GM23338 (cell line): ENCODE measurements at regions not wholly inside any gene's neighbourhood (a gene's known extent, or its start where the extent isn't known, plus 50 kb on each side); places are given as distances from the start of the nearest gene placed in this dataset.

Source experiments
- ATAC-seq: fragments of 200-7000 bp; cut with Tn5 transposase; 3 replicates; pipeline ENCODE4 v1.9.1; 2020
- DNase-seq: peaks from one replicate; pipeline ENCODE4 v3.0.0-alpha.2; 2015; ENCODE audit warnings: low spot score
- H2AFZ ChIP-seq: fragments of 200-600 bp; sonication (generic); 2 replicates; pipeline ENCODE4 v1.8.0; 2016; ENCODE audit warnings: antibody characterized with exemption, mild to moderate bottlenecking, moderate library complexity
- H3F3A ChIP-seq: fragments of 200-600 bp; sonication (generic); replicated peaks from 2 replicates; pipeline ENCODE4 v1.8.0; 2017; ENCODE audit warnings: antibody characterized with exemption, mixed run types, low read depth
- H3K27ac ChIP-seq: fragments of 200-600 bp; sonication (generic); 2 replicates; pipeline ENCODE4 v1.6.1; 2016; ENCODE audit warnings: low read depth
- H3K27me3 ChIP-seq: fragments of 200-600 bp; sonication (generic); 2 replicates; pipeline ENCODE4 v1.8.0; 2016; ENCODE audit warnings: mild to moderate bottlenecking, mixed run types, moderate library complexity; ENCODE audit not compliant: insufficient read depth
- H3K36me3 ChIP-seq: fragments of 200-600 bp; sonication (generic); 2 replicates; pipeline ENCODE4 v1.8.0; 2016; ENCODE audit warnings: mild to moderate bottlenecking; ENCODE audit not compliant: insufficient read depth
- H3K4me1 ChIP-seq: fragments of 200-600 bp; sonication (generic); 2 replicates; pipeline ENCODE4 v1.8.0; 2016; ENCODE audit warnings: mild to moderate bottlenecking, moderate library complexity; ENCODE audit not compliant: insufficient read depth
- H3K4me2 ChIP-seq: fragments of 200-600 bp; sonication (generic); 2 replicates; pipeline ENCODE4 v1.7.1; 2017; ENCODE audit warnings: mixed run types
- H3K4me3 ChIP-seq: fragments of 200-600 bp; sonication (generic); 2 replicates; pipeline ENCODE4 v1.6.1; 2016; ENCODE audit warnings: mixed run types
- H3K79me2 ChIP-seq: fragments of 200-600 bp; sonication (generic); replicated peaks from 2 replicates; pipeline ENCODE4 v1.8.0; 2017; ENCODE audit warnings: mild to moderate bottlenecking; ENCODE audit not compliant: insufficient read depth
- H3K9me2 ChIP-seq: fragments of 200-600 bp; sonication (generic); 2 replicates; pipeline ENCODE4 v1.8.0; 2017; ENCODE audit not compliant: insufficient read depth
- H4K20me1 ChIP-seq: fragments of 200-600 bp; sonication (generic); replicated peaks from 2 replicates; pipeline ENCODE4 v1.8.0; 2017; ENCODE audit warnings: mild to moderate bottlenecking; ENCODE audit not compliant: insufficient read depth
- H3K27ac Mint-ChIP-seq: 2 replicates; pipeline ENCODE4 v1.8.0; 2020; ENCODE audit warnings: inconsistent platforms, mild to moderate bottlenecking, moderate library complexity, mixed read lengths
- H3K27me3 Mint-ChIP-seq: 3 replicates; pipeline ENCODE4 v1.8.0; 2022; ENCODE audit warnings: low read depth, mild to moderate bottlenecking, moderate library complexity, mixed read lengths, inconsistent platforms; ENCODE audit not compliant: insufficient read depth, poor library complexity
- H3K36me3 Mint-ChIP-seq: 3 replicates; pipeline ENCODE4 v1.8.0; 2021; ENCODE audit warnings: low read depth, mild to moderate bottlenecking, inconsistent platforms, moderate library complexity, mixed read lengths
- H3K4me1 Mint-ChIP-seq: 3 replicates; pipeline ENCODE4 v1.8.0; 2020; ENCODE audit warnings: mild to moderate bottlenecking, inconsistent platforms, mixed read lengths
- H3K4me3 Mint-ChIP-seq: 3 replicates; pipeline ENCODE4 v1.8.0; 2021; ENCODE audit warnings: moderate library complexity, mild to moderate bottlenecking, inconsistent platforms, mixed read lengths
- H3K9me3 Mint-ChIP-seq: 3 replicates; pipeline ENCODE4 v1.8.0; 2020; ENCODE audit warnings: moderate library complexity, mild to moderate bottlenecking, inconsistent platforms, mixed read lengths
- ETS1 ChIP-seq: IDR thresholded peaks from 2 replicates; pipeline ENCODE4 v1.6.1; 2016; ENCODE audit warnings: antibody characterized with exemption
- EZH2 ChIP-seq: fragments of 200-600 bp; sonication (generic); IDR thresholded peaks from one replicate; pipeline ENCODE4 v1.8.0; 2017; ENCODE audit warnings: antibody characterized with exemption, mild to moderate bottlenecking, low read depth; ENCODE audit not compliant: unreplicated experiment
- EZH2phosphoT487 ChIP-seq: fragments of 200-600 bp; sonication (generic); IDR thresholded peaks from one replicate; pipeline ENCODE4 v1.8.1; 2018; ENCODE audit warnings: antibody characterized with exemption; ENCODE audit not compliant: unreplicated experiment
- NANOG ChIP-seq: IDR thresholded peaks from 2 replicates; pipeline ENCODE4 v1.6.1; 2016; ENCODE audit warnings: antibody characterized with exemption, borderline replicate concordance
- POLR2AphosphoS5 ChIP-seq: IDR thresholded peaks from 2 replicates; pipeline ENCODE4 v1.6.1; 2016; ENCODE audit warnings: antibody characterized with exemption, low read depth
- REST ChIP-seq: IDR thresholded peaks from one replicate; pipeline ENCODE4 v1.6.1; 2018; ENCODE audit warnings: antibody characterized with exemption; ENCODE audit not compliant: unreplicated experiment
- ZNF462 ChIP-seq: fragments of 250-450 bp; sonication (Bioruptor Pico); IDR thresholded peaks from 2 replicates; pipeline ENCODE4 v1.5.0; 2020; ENCODE audit warnings: mild to moderate bottlenecking, moderate library complexity
- TF ChIP-seq, protein P1 (sequence below), 2 experiments: fragments of 200-600 bp in 1 of 2; sonication (generic) in 1 of 2; conservative IDR thresholded peaks; 2 replicates each; pipeline versions ENCODE4 v1.5.1 to v1.6.1; 2016 to 2017; ENCODE audit warnings: antibody characterized with exemption in 2 of 2, low read depth in 2 of 2, mild to moderate bottlenecking in 2 of 2, moderate library complexity in 1 of 2

DNA sequence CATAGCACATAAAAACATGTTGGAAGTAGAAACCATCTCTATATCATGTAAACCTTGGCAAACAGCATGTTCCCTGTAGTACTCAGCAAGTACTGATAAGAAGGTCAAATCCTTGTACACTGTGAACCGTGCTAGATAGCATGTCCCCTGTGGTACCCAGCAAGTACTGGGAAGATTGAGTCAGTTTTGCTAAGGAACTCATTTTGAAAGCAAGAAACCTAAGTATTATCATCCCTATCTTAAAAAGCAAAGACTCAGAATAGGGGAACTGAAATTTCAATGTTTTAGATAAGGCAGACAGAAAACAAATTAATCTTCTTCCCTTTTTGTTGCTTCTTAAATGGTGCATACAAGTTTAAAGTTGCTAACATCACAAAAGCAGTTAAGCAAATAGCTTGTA, 180.2 kb downstream of the RBM46 start:
- Histone ChIP-seq H3F3A (no peaks in the 10 kb centered on the region), H2AFZ (no peak overlapping the region), H3K79me2 (no peaks in the 10 kb centered on the region), H3K27ac (no peak overlapping the region), H3K36me3 (no peaks in the 10 kb centered on the region), H3K4me2 (no peak overlapping the region), H4K20me1 (no peaks in the 10 kb centered on the region), H3K27me3 (no peaks in the 10 kb centered on the region), H3K9me2 (no peaks in the 10 kb centered on the region), H3K4me1 (no peaks in the 10 kb centered on the region), H3K4me3 (no peak overlapping the region)
- H3K4me3 Mint-ChIP-seq = no peak overlapping the region
- H3K27me3 Mint-ChIP-seq = no peaks in the 10 kb centered on the region
- H3K27ac Mint-ChIP-seq = no peak overlapping the region
- peaks cover 12% of the 10 kb centered on the region; the same call in 2 of the 3 replicates for H3K9me3 Mint-ChIP-seq
- DNase-seq = no peak
- no peaks in the 10 kb centered on the region for H3K36me3 Mint-ChIP-seq
- ATAC-seq = no peak
- no peaks in the 10 kb centered on the region for H3K4me1 Mint-ChIP-seq
- TF ChIP-seq POLR2AphosphoS5 (no peak), EZH2phosphoT487 (no peak), NANOG (no peak), REST (no peak), EZH2 (no peak)
- TF ChIP-seq, protein P1, sequence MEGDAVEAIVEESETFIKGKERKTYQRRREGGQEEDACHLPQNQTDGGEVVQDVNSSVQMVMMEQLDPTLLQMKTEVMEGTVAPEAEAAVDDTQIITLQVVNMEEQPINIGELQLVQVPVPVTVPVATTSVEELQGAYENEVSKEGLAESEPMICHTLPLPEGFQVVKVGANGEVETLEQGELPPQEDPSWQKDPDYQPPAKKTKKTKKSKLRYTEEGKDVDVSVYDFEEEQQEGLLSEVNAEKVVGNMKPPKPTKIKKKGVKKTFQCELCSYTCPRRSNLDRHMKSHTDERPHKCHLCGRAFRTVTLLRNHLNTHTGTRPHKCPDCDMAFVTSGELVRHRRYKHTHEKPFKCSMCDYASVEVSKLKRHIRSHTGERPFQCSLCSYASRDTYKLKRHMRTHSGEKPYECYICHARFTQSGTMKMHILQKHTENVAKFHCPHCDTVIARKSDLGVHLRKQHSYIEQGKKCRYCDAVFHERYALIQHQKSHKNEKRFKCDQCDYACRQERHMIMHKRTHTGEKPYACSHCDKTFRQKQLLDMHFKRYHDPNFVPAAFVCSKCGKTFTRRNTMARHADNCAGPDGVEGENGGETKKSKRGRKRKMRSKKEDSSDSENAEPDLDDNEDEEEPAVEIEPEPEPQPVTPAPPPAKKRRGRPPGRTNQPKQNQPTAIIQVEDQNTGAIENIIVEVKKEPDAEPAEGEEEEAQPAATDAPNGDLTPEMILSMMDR (conservative IDR thresholded peaks at IDR 0.05; ENCODE audit: low read depth in 2 of 2) = no peak

GRCh38 chr4:154973244-154974035, 192.4 kb downstream of the RBM46 start:
- 0 out of 2 replicates have a peak, but pooled peaks cover 5% of the 10 kb centered on the region for H3K9me2 ChIP-seq
- Mint-ChIP-seq H3K4me3 (no peak overlapping the region), H3K4me1 (peaks cover 3% of the 10 kb centered on the region), H3K27me3 (no peaks in the 10 kb centered on the region), H3K27ac (no peak overlapping the region), H3K9me3 (no peaks in the 10 kb centered on the region; the same call in 2 of the 3 replicates), H3K36me3 (no peaks in the 10 kb centered on the region)
- H4K20me1 ChIP-seq = no peaks in the 10 kb centered on the region
- no peaks in the 10 kb centered on the region for H3K4me1 ChIP-seq
- no peaks in the 10 kb centered on the region for H3K36me3 ChIP-seq
- H3K27ac ChIP-seq = no peak overlapping the region
- no peak overlapping the region for H2AFZ ChIP-seq
- no peaks in the 10 kb centered on the region for H3K79me2 ChIP-seq
- ATAC-seq = no peak
- H3K4me2 ChIP-seq = no peak overlapping the region
- no peak overlapping the region for H3K4me3 ChIP-seq
- no peak for DNase-seq
- no peaks in the 10 kb centered on the region for H3F3A ChIP-seq
- H3K27me3 ChIP-seq = no peaks in the 10 kb centered on the region
- TF ChIP-seq ZNF462 (CRISPR knock-in tag) = no peak
- no peak for TF ChIP-seq ETS1
- no peak for TF ChIP-seq POLR2AphosphoS5
